Left lung (tissue), 4 donors: ENCODE measurements at regions not wholly inside any gene's neighbourhood (a gene's known extent, or its start where the extent isn't known, plus 50 kb on each side); places are given as distances from the start of the nearest gene placed in this dataset.

Experiments
- ATAC-seq: fragments of 200-7000 bp; cut with Tn5 transposase; one replicate; pipeline ENCODE4 v1.9.1; 2020; ENCODE audit warnings: moderate library complexity
- DNase-seq, 4 donors: peaks; one replicate each; pipeline ENCODE4 v3.0.0-alpha.2; 2013 to 2020
- H3K27ac ChIP-seq, 2 donors: fragments of 200-600 bp; sonication (generic) in 1 of 2; one replicate each; pipeline versions ENCODE4 v1.5.0 to v1.8.0; 2020 to 2021
- H3K27me3 ChIP-seq, 2 donors: fragments of 200-600 bp; sonication (generic) in 1 of 2; one replicate each; pipeline versions ENCODE4 v1.5.0 to v1.8.0; 2020 to 2021
- H3K36me3 ChIP-seq, 2 donors: fragments of 200-600 bp; sonication (generic) in 1 of 2; one replicate each; pipeline versions ENCODE4 v1.5.0 to v1.8.0; 2020 to 2021
- H3K4me1 ChIP-seq, 2 donors: fragments of 200-600 bp; one replicate each; pipeline ENCODE4 v1.8.0; 2021
- H3K4me3 ChIP-seq, 2 donors: fragments of 200-600 bp; sonication (generic) in 1 of 2; one replicate each; pipeline versions ENCODE4 v1.5.0 to v1.8.0; 2020 to 2021; ENCODE audit warnings: mild to moderate bottlenecking in 1 of 2
- H3K9me3 ChIP-seq, 2 donors: fragments of 200-600 bp; sonication (generic) in 1 of 2; one replicate each; pipeline versions ENCODE4 v1.5.0 to v1.8.0; 2020 to 2021
- CTCF ChIP-seq, 2 donors: fragments of 200-600 bp; sonication (generic) in 1 of 2; IDR thresholded peaks; one replicate each; pipeline versions ENCODE4 v1.5.0 to v1.8.0; 2021; ENCODE audit warnings: antibody characterized with exemption in 2 of 2
- intact Hi-C, 2 donors: fragments of 100-400 bp; cut with DNase I; formaldehyde crosslinking; loops; one replicate each; pipeline versions ENCODE4 v1.11.2 to v1.14.2; 2022
- donor health status: DM: no; HTN: yes; CAD: no.
- donor health status: DM: no; HTN: no; CAD: no.

- H3K9me3 ChIP-seq = no peaks in the 10 kb centered on the region
- no peak overlapping the region for H3K27ac ChIP-seq
- H3K4me3 ChIP-seq = no peak overlapping the region
- no peaks in the 10 kb centered on the region for H3K36me3 ChIP-seq
- TF ChIP-seq CTCF (IDR thresholded peaks at IDR 0.05) = no peak
- ATAC-seq (no peak), DNase-seq (no peak)
- intact Hi-C loops = no loop called here
- no peaks in the 10 kb centered on the region for H3K4me1 ChIP-seq
- H3K27me3 ChIP-seq = peaks cover 0 to 5% of the 10 kb centered on the region in 2 donors
These were observed 67.8 kb upstream of the NHSL1 start for GRCh38 chr6:138567052-138567451.

- intact Hi-C loops = no loop called here
- H3K27ac ChIP-seq = no peak overlapping the region
- no peak for TF ChIP-seq CTCF (IDR thresholded peaks at IDR 0.05)
- no peaks in the 10 kb centered on the region for H3K4me1 ChIP-seq
- no peak overlapping the region for H3K4me3 ChIP-seq
- no peak for DNase-seq
- peak; percentile 4 for ATAC-seq
- H3K9me3 ChIP-seq = no peaks in the 10 kb centered on the region
- no peaks in the 10 kb centered on the region for H3K36me3 ChIP-seq
- H3K27me3 ChIP-seq = peaks cover 0 to 11% of the 10 kb centered on the region in 2 donors
These were observed 69.7 kb upstream of the NHSL1 start for GRCh38 chr6:138568997-138569396.

GRCh38 chr6:138569554-138569953 is 70.3 kb upstream of the NHSL1 start:
- no peak for TF ChIP-seq CTCF (IDR thresholded peaks at IDR 0.05)
- ATAC-seq (no peak), DNase-seq (no peak)
- Histone ChIP-seq H3K9me3 (no peaks in the 10 kb centered on the region), H3K4me3 (peak overlapping the region in 1 of 2 donors; percentile 30), H3K4me1 (no peaks in the 10 kb centered on the region), H3K36me3 (no peaks in the 10 kb centered on the region), H3K27ac (peak overlapping the region in 1 of 2 donors; percentile 75), H3K27me3 (peaks cover 0 to 11% of the 10 kb centered on the region in 2 donors)
- intact Hi-C loops = no loop called here

GRCh38 chr6:138569970-138570724 is 70.9 kb upstream of the NHSL1 start:
- H3K4me3 ChIP-seq = peak overlapping the region; percentile 10 to 30
- H3K27ac ChIP-seq = peak overlapping the region; percentile 53 to 75

GRCh38 chr6:138570725-138571029 is 71.4 kb upstream of the NHSL1 start:
- intact Hi-C loops = no loop called here
- peak overlapping the region; percentile 53 to 75 for H3K27ac ChIP-seq
- no peaks in the 10 kb centered on the region for H3K4me1 ChIP-seq
- no peaks in the 10 kb centered on the region for H3K36me3 ChIP-seq
- TF ChIP-seq CTCF (IDR thresholded peaks at IDR 0.05) = no peak
- H3K27me3 ChIP-seq = peaks cover 0 to 11% of the 10 kb centered on the region in 2 donors
- H3K9me3 ChIP-seq = no peaks in the 10 kb centered on the region
- no peak for DNase-seq
- peak overlapping the region; percentile 10 to 30 for H3K4me3 ChIP-seq
- ATAC-seq = peak; percentile 18

More at GRCh38 chr6:138569970-138570724, 70.9 kb upstream of the NHSL1 start:
- ATAC-seq = peak; percentile 21
- DNase-seq = no peak
- Histone ChIP-seq H3K9me3 (no peaks in the 10 kb centered on the region), H3K4me1 (no peaks in the 10 kb centered on the region), H3K36me3 (no peaks in the 10 kb centered on the region), H3K27me3 (peaks cover 0 to 11% of the 10 kb centered on the region in 2 donors)
- intact Hi-C loops = no loop called here
- TF ChIP-seq CTCF (IDR thresholded peaks at IDR 0.05) = no peak
